ENCODE measurements at regions not wholly inside any gene's neighbourhood (a gene's known extent, or its start where the extent isn't known, plus 50 kb on each side); places are given as distances from the start of the nearest gene placed in this dataset.

DNA sequence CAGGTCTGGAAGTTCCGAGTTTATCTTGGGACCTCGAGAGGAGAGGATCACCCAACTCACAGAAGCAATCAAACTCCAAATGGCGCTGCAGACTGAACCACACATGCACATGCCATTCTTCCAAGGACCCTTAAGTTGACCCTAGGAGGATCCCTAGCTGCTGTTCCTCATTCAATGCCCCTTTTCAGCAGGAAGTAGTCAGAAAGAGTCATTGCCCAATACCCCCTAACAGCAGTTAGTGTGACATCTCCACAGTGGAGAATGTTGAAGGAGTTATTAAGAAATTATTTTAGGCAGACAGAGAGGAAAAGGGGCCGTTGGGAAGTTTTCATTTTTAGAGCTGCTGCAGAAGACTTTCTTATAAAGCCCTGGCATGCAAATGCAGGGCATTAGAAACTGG, 229.9 kb upstream of the DAB2 start:
- TF ChIP-seq, protein P1, sequence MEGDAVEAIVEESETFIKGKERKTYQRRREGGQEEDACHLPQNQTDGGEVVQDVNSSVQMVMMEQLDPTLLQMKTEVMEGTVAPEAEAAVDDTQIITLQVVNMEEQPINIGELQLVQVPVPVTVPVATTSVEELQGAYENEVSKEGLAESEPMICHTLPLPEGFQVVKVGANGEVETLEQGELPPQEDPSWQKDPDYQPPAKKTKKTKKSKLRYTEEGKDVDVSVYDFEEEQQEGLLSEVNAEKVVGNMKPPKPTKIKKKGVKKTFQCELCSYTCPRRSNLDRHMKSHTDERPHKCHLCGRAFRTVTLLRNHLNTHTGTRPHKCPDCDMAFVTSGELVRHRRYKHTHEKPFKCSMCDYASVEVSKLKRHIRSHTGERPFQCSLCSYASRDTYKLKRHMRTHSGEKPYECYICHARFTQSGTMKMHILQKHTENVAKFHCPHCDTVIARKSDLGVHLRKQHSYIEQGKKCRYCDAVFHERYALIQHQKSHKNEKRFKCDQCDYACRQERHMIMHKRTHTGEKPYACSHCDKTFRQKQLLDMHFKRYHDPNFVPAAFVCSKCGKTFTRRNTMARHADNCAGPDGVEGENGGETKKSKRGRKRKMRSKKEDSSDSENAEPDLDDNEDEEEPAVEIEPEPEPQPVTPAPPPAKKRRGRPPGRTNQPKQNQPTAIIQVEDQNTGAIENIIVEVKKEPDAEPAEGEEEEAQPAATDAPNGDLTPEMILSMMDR (IDR thresholded peaks at IDR 0.05; ENCODE audit: low read length), result no peak
- TF ChIP-seq EZH2 (optimal IDR thresholded peaks at IDR 0.05; ENCODE audit: low read depth, low read length) (no peak), EZH2phosphoT487 (IDR thresholded peaks at IDR 0.05; ENCODE audit: low read length) (no peak)

All from MM.1S (cell line).